ENCODE measurements at regions not wholly inside any gene's neighbourhood (a gene's known extent, or its start where the extent isn't known, plus 50 kb on each side); places are given as distances from the start of the nearest gene placed in this dataset.

- TF ChIP-seq CTCF (IDR thresholded peaks at IDR 0.05 in 8 of 11, conservative IDR thresholded peaks at IDR 0.05 in 3 of 11) (no peak), POLR2AphosphoS5 (IDR thresholded peaks at IDR 0.05) (no peak), POLR2A (IDR thresholded peaks at IDR 0.05) (no peak)
Observed at GRCh38 chr1:57678138-57678537, 254.3 kb upstream of the DAB1 start.

Data from spleen (tissue), 7 donors.